CD8-positive, alpha-beta memory T cell (primary cell): ENCODE measurements at regions not wholly inside any gene's neighbourhood (a gene's known extent, or its start where the extent isn't known, plus 50 kb on each side); places are given as distances from the start of the nearest gene placed in this dataset.

ENCODE experiments used
- CTCF ChIA-PET: fragments of 350-600 bp; sonication (Branson Sonifier 250); formaldehyde crosslinking; loops from one replicate; lab custom pipeline; 2021; ENCODE audit warnings: antibody characterized with exemption; lab: Charles Lee
- POLR2A ChIA-PET: fragments of 350-600 bp; sonication (Branson Sonifier 250); formaldehyde crosslinking; loops from one replicate; lab custom pipeline; 2021; ENCODE audit warnings: antibody characterized with exemption; lab: Charles Lee
- DNase-seq, 5 donors: peaks; one replicate each; pipeline versions ENCODE4 v3.0.0 to v3.0.0-alpha.2; 2020 to 2022; ENCODE audit warnings: mixed read lengths in 1 of 5
- H3K27ac ChIP-seq: one replicate; pipeline ENCODE4 v1.7.0; 2013; ENCODE audit warnings: low read depth, mild to moderate bottlenecking, low read length, moderate library complexity
- H3K27me3 ChIP-seq: 2 replicates; pipeline ENCODE4 v1.7.0; 2013; ENCODE audit warnings: low read length, mild to moderate bottlenecking; ENCODE audit not compliant: insufficient read depth, poor library complexity, severe bottlenecking
- H3K36me3 ChIP-seq: 2 replicates; pipeline ENCODE4 v1.7.0; 2013; ENCODE audit warnings: mild to moderate bottlenecking, low read length, moderate library complexity; ENCODE audit not compliant: insufficient read depth
- H3K4me1 ChIP-seq: 2 replicates; pipeline ENCODE4 v1.7.0; 2013; ENCODE audit warnings: mild to moderate bottlenecking, low read length, moderate library complexity; ENCODE audit not compliant: insufficient read depth
- H3K4me3 ChIP-seq: 2 replicates; pipeline ENCODE4 v1.7.0; 2013; ENCODE audit warnings: mild to moderate bottlenecking, low read length
- H3K9me3 ChIP-seq: 2 replicates; pipeline ENCODE4 v1.7.0; 2013; ENCODE audit warnings: mild to moderate bottlenecking, low read length
- H3K27ac Mint-ChIP-seq, 8 donors: one replicate each; pipeline ENCODE4 v1.8.0; 2020 to 2021; ENCODE audit warnings: mixed read lengths in 8 of 8, mild to moderate bottlenecking in 6 of 8, inconsistent platforms in 3 of 8, moderate library complexity in 3 of 8
- H3K27me3 Mint-ChIP-seq, 2 donors: one replicate each; pipeline ENCODE4 v1.8.0; 2020 to 2021; ENCODE audit warnings: mixed read lengths in 2 of 2, mild to moderate bottlenecking in 1 of 2, moderate library complexity in 1 of 2
- H3K36me3 Mint-ChIP-seq, 3 donors: one replicate each; pipeline ENCODE4 v1.8.0; 2020 to 2021; ENCODE audit warnings: mixed read lengths in 3 of 3, inconsistent platforms in 1 of 3, mild to moderate bottlenecking in 1 of 3
- H3K4me1 Mint-ChIP-seq, 3 donors: one replicate each; pipeline ENCODE4 v1.8.0; 2020 to 2021; ENCODE audit warnings: mixed read lengths in 3 of 3, inconsistent platforms in 1 of 3, mild to moderate bottlenecking in 1 of 3
- H3K4me3 Mint-ChIP-seq, 7 donors: one replicate each; pipeline ENCODE4 v1.8.0; 2020 to 2021; ENCODE audit warnings: mixed read lengths in 7 of 7, mild to moderate bottlenecking in 6 of 7, moderate library complexity in 4 of 7, inconsistent platforms in 2 of 7
- H3K9me3 Mint-ChIP-seq, 5 donors: one replicate each; pipeline ENCODE4 v1.8.0; 2020 to 2022; ENCODE audit warnings: mixed read lengths in 5 of 5, mild to moderate bottlenecking in 3 of 5, moderate library complexity in 2 of 5, inconsistent platforms in 1 of 5

- Mint-ChIP-seq H3K4me3 (no peak overlapping the region), H3K9me3 (peaks cover 0 to 5% (median 0%) of the 10 kb centered on the region in 5 donors), H3K36me3 (no peaks in the 10 kb centered on the region), H3K27ac (no peak overlapping the region), H3K4me1 (no peaks in the 10 kb centered on the region), H3K27me3 (peaks cover 0 to 2% of the 10 kb centered on the region in 2 donors)
- no peaks in the 10 kb centered on the region for H3K36me3 ChIP-seq
- H3K27me3 ChIP-seq: no peaks in the 10 kb centered on the region
- H3K27ac ChIP-seq: no peak overlapping the region
- DNase-seq: no peak
- H3K9me3 ChIP-seq: no peaks in the 10 kb centered on the region
- ChIA-PET POLR2A (no interaction called here), CTCF (no interaction called here)
- no peak overlapping the region for H3K4me3 ChIP-seq
- H3K4me1 ChIP-seq: no peaks in the 10 kb centered on the region
These were observed 364.7 kb downstream of the TXNL1 start for GRCh38 chr18:56273541-56274219.

GRCh38 chr18:56270671-56271250 is 367.6 kb downstream of the TXNL1 start:
- H3K9me3 Mint-ChIP-seq: peaks cover 0 to 5% (median 4%) of the 10 kb centered on the region in 5 donors

GRCh38 chr18:56269958-56270357 is 368.4 kb downstream of the TXNL1 start:
- ChIA-PET CTCF (no interaction called here), POLR2A (no interaction called here)
- Mint-ChIP-seq H3K27ac (no peak overlapping the region), H3K4me3 (no peak overlapping the region), H3K4me1 (no peaks in the 10 kb centered on the region), H3K27me3 (peaks cover 0 to 2% of the 10 kb centered on the region in 2 donors), H3K36me3 (no peaks in the 10 kb centered on the region), H3K9me3 (peaks cover 0 to 5% (median 4%) of the 10 kb centered on the region in 5 donors)
- Histone ChIP-seq H3K36me3 (no peaks in the 10 kb centered on the region), H3K27me3 (no peaks in the 10 kb centered on the region), H3K9me3 (no peaks in the 10 kb centered on the region), H3K27ac (no peak overlapping the region), H3K4me1 (no peaks in the 10 kb centered on the region), H3K4me3 (no peak overlapping the region)
- no peak for DNase-seq

More at GRCh38 chr18:56270671-56271250, 367.6 kb downstream of the TXNL1 start:
- H3K36me3 ChIP-seq: no peaks in the 10 kb centered on the region
- no peak overlapping the region for H3K27ac Mint-ChIP-seq
- no peaks in the 10 kb centered on the region for H3K4me1 ChIP-seq
- no peaks in the 10 kb centered on the region for H3K4me1 Mint-ChIP-seq
- POLR2A ChIA-PET: no interaction called here
- no peaks in the 10 kb centered on the region for H3K27me3 ChIP-seq
- no peaks in the 10 kb centered on the region for H3K9me3 ChIP-seq
- H3K4me3 ChIP-seq: no peak overlapping the region
- H3K27me3 Mint-ChIP-seq: peaks cover 0 to 2% of the 10 kb centered on the region in 2 donors
- no peaks in the 10 kb centered on the region for H3K36me3 Mint-ChIP-seq
- CTCF ChIA-PET: no interaction called here
- no peak for DNase-seq
- no peak overlapping the region for H3K27ac ChIP-seq
- H3K4me3 Mint-ChIP-seq: no peak overlapping the region

- Histone ChIP-seq H3K27ac (no peak overlapping the region), H3K4me3 (no peak overlapping the region), H3K4me1 (no peaks in the 10 kb centered on the region), H3K27me3 (no peaks in the 10 kb centered on the region), H3K36me3 (no peaks in the 10 kb centered on the region), H3K9me3 (no peaks in the 10 kb centered on the region)
- peaks cover 0 to 7% (median 4%) of the 10 kb centered on the region in 5 donors for H3K9me3 Mint-ChIP-seq
- H3K4me3 Mint-ChIP-seq: no peak overlapping the region
- ChIA-PET CTCF (no interaction called here), POLR2A (no interaction called here)
- peaks cover 0 to 2% of the 10 kb centered on the region in 2 donors for H3K27me3 Mint-ChIP-seq
- no peaks in the 10 kb centered on the region for H3K36me3 Mint-ChIP-seq
- DNase-seq: no peak
- no peaks in the 10 kb centered on the region for H3K4me1 Mint-ChIP-seq
- no peak overlapping the region for H3K27ac Mint-ChIP-seq
These were observed 369.4 kb downstream of the TXNL1 start for GRCh38 chr18:56268952-56269351.

GRCh38 chr18:56267334-56267733 is 371.1 kb downstream of the TXNL1 start:
- ChIA-PET CTCF (no interaction called here), POLR2A (no interaction called here)
- no peak for DNase-seq
- H3K27me3 Mint-ChIP-seq: peaks cover 0 to 2% of the 10 kb centered on the region in 2 donors
- H3K9me3 ChIP-seq: no peaks in the 10 kb centered on the region
- H3K27ac Mint-ChIP-seq: no peak overlapping the region
- no peaks in the 10 kb centered on the region for H3K36me3 Mint-ChIP-seq
- peaks cover 0 to 7% (median 4%) of the 10 kb centered on the region in 5 donors for H3K9me3 Mint-ChIP-seq
- H3K4me1 ChIP-seq: no peaks in the 10 kb centered on the region
- H3K36me3 ChIP-seq: no peaks in the 10 kb centered on the region
- no peak overlapping the region for H3K4me3 ChIP-seq
- H3K4me3 Mint-ChIP-seq: no peak overlapping the region
- no peaks in the 10 kb centered on the region for H3K4me1 Mint-ChIP-seq
- H3K27ac ChIP-seq: no peak overlapping the region
- H3K27me3 ChIP-seq: no peaks in the 10 kb centered on the region

- CTCF ChIA-PET: no interaction called here
- H3K4me1 Mint-ChIP-seq: no peaks in the 10 kb centered on the region
- no peak for DNase-seq
These were observed 380.2 kb downstream of the TXNL1 start for GRCh38 chr18:56258178-56258577.

GRCh38 chr18:56257205-56257604 is 381.2 kb downstream of the TXNL1 start:
- H3K27ac Mint-ChIP-seq: no peak overlapping the region
- POLR2A ChIA-PET: no interaction called here

More at GRCh38 chr18:56258178-56258577, 380.2 kb downstream of the TXNL1 start:
- Mint-ChIP-seq H3K9me3 (peaks cover 0 to 11% (median 0%) of the 10 kb centered on the region in 5 donors), H3K27me3 (no peaks in the 10 kb centered on the region), H3K4me3 (no peak overlapping the region), H3K27ac (peak overlapping the region in 1 of 8 donors; percentile 11), H3K36me3 (peaks cover 0 to 2% (median 0%) of the 10 kb centered on the region in 3 donors)
- Histone ChIP-seq H3K9me3 (no peaks in the 10 kb centered on the region), H3K4me1 (no peaks in the 10 kb centered on the region), H3K27ac (no peak overlapping the region), H3K27me3 (no peaks in the 10 kb centered on the region), H3K4me3 (no peak overlapping the region), H3K36me3 (no peaks in the 10 kb centered on the region)
- POLR2A ChIA-PET: no interaction called here

GRCh38 chr18:56256659-56257058 is 381.7 kb downstream of the TXNL1 start:
- POLR2A ChIA-PET: no interaction called here
- no peaks in the 10 kb centered on the region for H3K4me1 Mint-ChIP-seq

More at GRCh38 chr18:56257205-56257604, 381.2 kb downstream of the TXNL1 start:
- H3K4me3 Mint-ChIP-seq: no peak overlapping the region
- no peaks in the 10 kb centered on the region for H3K4me1 Mint-ChIP-seq
- H3K36me3 Mint-ChIP-seq: peaks cover 0 to 2% (median 0%) of the 10 kb centered on the region in 3 donors
- no peak for DNase-seq
- Histone ChIP-seq H3K27ac (no peak overlapping the region), H3K4me3 (no peak overlapping the region), H3K36me3 (no peaks in the 10 kb centered on the region), H3K4me1 (no peaks in the 10 kb centered on the region), H3K27me3 (no peaks in the 10 kb centered on the region), H3K9me3 (no peaks in the 10 kb centered on the region)
- H3K9me3 Mint-ChIP-seq: peaks cover 0 to 11% (median 0%) of the 10 kb centered on the region in 5 donors
- no peaks in the 10 kb centered on the region for H3K27me3 Mint-ChIP-seq
- CTCF ChIA-PET: no interaction called here

More at GRCh38 chr18:56256659-56257058, 381.7 kb downstream of the TXNL1 start:
- Histone ChIP-seq H3K4me3 (no peak overlapping the region), H3K27me3 (no peaks in the 10 kb centered on the region), H3K27ac (no peak overlapping the region), H3K9me3 (no peaks in the 10 kb centered on the region), H3K36me3 (no peaks in the 10 kb centered on the region), H3K4me1 (no peaks in the 10 kb centered on the region)
- no peak for DNase-seq
- CTCF ChIA-PET: no interaction called here
- Mint-ChIP-seq H3K27ac (no peak overlapping the region), H3K36me3 (peaks cover 0 to 2% (median 0%) of the 10 kb centered on the region in 3 donors), H3K9me3 (peaks cover 0 to 11% (median 0%) of the 10 kb centered on the region in 5 donors), H3K4me3 (no peak overlapping the region), H3K27me3 (no peaks in the 10 kb centered on the region)
